Nephron progenitor cell (in vitro differentiated cells): ENCODE measurements at regions not wholly inside any gene's neighbourhood (a gene's known extent, or its start where the extent isn't known, plus 50 kb on each side); places are given as distances from the start of the nearest gene placed in this dataset.

ENCODE experiments used
- DNase-seq: peaks from one replicate; pipeline ENCODE4 v3.0.0; 2021
- H3K27ac Mint-ChIP-seq: 2 replicates; pipeline ENCODE4 v1.8.0; 2021; ENCODE audit warnings: mild to moderate bottlenecking, moderate library complexity, mixed read lengths
- H3K27me3 Mint-ChIP-seq: 2 replicates; pipeline ENCODE4 v1.8.0; 2021; ENCODE audit warnings: mild to moderate bottlenecking, low read depth, mixed read lengths; ENCODE audit not compliant: poor library complexity
- H3K36me3 Mint-ChIP-seq: 2 replicates; pipeline ENCODE4 v1.8.0; 2021; ENCODE audit warnings: low read depth, mixed read lengths
- H3K4me1 Mint-ChIP-seq: 2 replicates; pipeline ENCODE4 v1.8.0; 2021; ENCODE audit warnings: mixed read lengths
- H3K4me3 Mint-ChIP-seq: 2 replicates; pipeline ENCODE4 v1.8.0; 2021; ENCODE audit warnings: mild to moderate bottlenecking, moderate library complexity, mixed read lengths
- H3K9me3 Mint-ChIP-seq: 2 replicates; pipeline ENCODE4 v1.8.0; 2021; ENCODE audit warnings: mild to moderate bottlenecking, moderate library complexity, mixed read lengths
- CTCF ChIP-seq: fragments of 200-600 bp; sonication (generic); IDR thresholded peaks from 2 replicates; pipeline ENCODE4 v1.5.0; 2021; ENCODE audit warnings: antibody characterized with exemption

- Mint-ChIP-seq H3K4me3 (no peak overlapping the region), H3K36me3 (no peaks in the 10 kb centered on the region), H3K9me3 (peaks cover 19% of the 10 kb centered on the region), H3K27me3 (no peaks in the 10 kb centered on the region), H3K4me1 (no peaks in the 10 kb centered on the region), H3K27ac (no peak overlapping the region)
- no peak for DNase-seq
- no peak for TF ChIP-seq CTCF
These were observed 603.7 kb downstream of the TENT5A start for GRCh38 chr6:81148751-81149150.

DNA sequence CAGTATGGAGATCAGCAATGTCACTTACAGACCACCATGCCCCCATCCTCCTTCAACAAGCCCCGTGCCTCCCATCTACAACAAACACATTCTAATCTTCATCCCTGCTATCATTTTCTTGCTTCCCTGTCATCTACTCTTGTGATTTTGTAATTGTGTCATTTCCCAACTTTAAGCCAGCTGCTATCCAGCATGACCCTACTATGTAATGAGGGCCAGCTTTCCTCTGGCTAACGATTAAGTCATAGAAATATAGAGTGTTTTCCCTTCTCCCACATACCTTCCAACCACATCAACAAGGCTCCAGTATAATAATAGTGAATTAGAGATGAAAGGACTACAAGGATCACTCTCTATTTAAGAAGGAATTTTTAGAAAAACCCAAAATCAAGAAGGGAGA, 607.0 kb downstream of the TENT5A start:
- no peak for TF ChIP-seq CTCF
- H3K27me3 Mint-ChIP-seq = no peaks in the 10 kb centered on the region
- H3K27ac Mint-ChIP-seq = no peak overlapping the region
- peaks cover 6% of the 10 kb centered on the region for H3K9me3 Mint-ChIP-seq
- no peak for DNase-seq
- no peaks in the 10 kb centered on the region for H3K36me3 Mint-ChIP-seq
- no peaks in the 10 kb centered on the region for H3K4me1 Mint-ChIP-seq
- no peak overlapping the region for H3K4me3 Mint-ChIP-seq

DNA sequence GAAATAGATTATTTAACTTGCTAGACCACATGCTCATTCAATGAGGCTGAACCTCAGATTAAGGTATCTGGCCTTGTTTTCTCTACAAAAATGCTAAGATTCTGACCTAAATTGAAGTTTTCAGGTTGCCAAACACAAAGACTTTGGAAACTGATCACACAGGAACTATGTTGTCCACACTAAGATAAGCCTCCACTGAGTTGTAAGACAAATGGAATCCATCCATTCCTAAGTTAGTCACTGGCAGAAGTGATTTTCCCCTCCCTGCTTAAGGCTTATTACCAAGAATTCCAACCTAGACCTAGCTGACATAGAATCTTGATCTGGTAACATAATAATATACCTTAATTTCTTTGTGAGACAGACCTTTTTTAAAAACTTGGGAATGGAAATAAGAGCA, 608.1 kb downstream of the TENT5A start:
- H3K9me3 Mint-ChIP-seq = peaks cover 6% of the 10 kb centered on the region
- H3K4me1 Mint-ChIP-seq = no peaks in the 10 kb centered on the region
- no peak overlapping the region for H3K27ac Mint-ChIP-seq
- no peak for DNase-seq
- no peaks in the 10 kb centered on the region for H3K36me3 Mint-ChIP-seq
- no peak for TF ChIP-seq CTCF
- H3K4me3 Mint-ChIP-seq = no peak overlapping the region
- H3K27me3 Mint-ChIP-seq = peaks cover 3% of the 10 kb centered on the region

- Mint-ChIP-seq H3K4me3 (no peak overlapping the region), H3K9me3 (peaks cover 12% of the 10 kb centered on the region), H3K4me1 (no peaks in the 10 kb centered on the region), H3K36me3 (no peaks in the 10 kb centered on the region), H3K27me3 (peaks cover 3% of the 10 kb centered on the region), H3K27ac (no peak overlapping the region)
- no peak for TF ChIP-seq CTCF
- no peak for DNase-seq
These were observed 614.2 kb downstream of the TENT5A start for GRCh38 chr6:81138236-81138635.

GRCh38 chr6:81130969-81131368, 621.5 kb downstream of the TENT5A start:
- Mint-ChIP-seq H3K27me3 (peaks cover 3% of the 10 kb centered on the region), H3K9me3 (peaks cover 6% of the 10 kb centered on the region), H3K4me1 (no peaks in the 10 kb centered on the region), H3K36me3 (no peaks in the 10 kb centered on the region), H3K27ac (no peak overlapping the region), H3K4me3 (no peak overlapping the region)
- TF ChIP-seq CTCF = no peak
- no peak for DNase-seq

GRCh38 chr6:81130061-81130460, 622.4 kb downstream of the TENT5A start:
- H3K4me1 Mint-ChIP-seq = no peaks in the 10 kb centered on the region
- H3K27me3 Mint-ChIP-seq = peaks cover 3% of the 10 kb centered on the region
- no peak for DNase-seq
- H3K4me3 Mint-ChIP-seq = no peak overlapping the region
- H3K27ac Mint-ChIP-seq = no peak overlapping the region
- TF ChIP-seq CTCF = no peak
- no peaks in the 10 kb centered on the region for H3K9me3 Mint-ChIP-seq
- H3K36me3 Mint-ChIP-seq = no peaks in the 10 kb centered on the region
